ENCODE measurements at regions not wholly inside any gene's neighbourhood (a gene's known extent, or its start where the extent isn't known, plus 50 kb on each side); places are given as distances from the start of the nearest gene placed in this dataset.

- POLR2A ChIA-PET, result interaction anchor here (1.6 kb wide), 1 partner anchor 10 kb away, joined by 3 read pairs; no protein-coding TSS in a partner anchor
- intact Hi-C loops (cut with micrococcal nuclease), result no loop called here
- DNase-seq (ENCODE audit: extremely low read depth in 1 of 4, low spot score in 3 of 4), result no peak
- in situ Hi-C loops (cut with MboI), result no loop called here
- no peak overlapping the region for H3K4me2 ChIP-seq (ENCODE audit: insufficient read depth, low read length)
- H3K9ac ChIP-seq (ENCODE audit: insufficient read depth in 1 of 2, low read depth in 2 of 2, low read length in 2 of 2), result no peak overlapping the region
- no peak overlapping the region for H3K27ac ChIP-seq (ENCODE audit: extremely low read depth, low read depth, low read length)
- ATAC-seq, result no peak
- no peaks in the 10 kb centered on the region for H3K9me1 ChIP-seq (ENCODE audit: control insufficient read depth, insufficient read depth, low read length)
- no peaks in the 10 kb centered on the region for H3K36me3 ChIP-seq (ENCODE audit: control insufficient read depth, insufficient read depth, low read length)
- H3K4me1 ChIP-seq (replicated peaks in 1 of 2; ENCODE audit: control insufficient read depth in 2 of 2, insufficient read depth in 2 of 2, low read length in 2 of 2), result no peaks in the 10 kb centered on the region; a peak in 1 of 5 replicates
- no peak overlapping the region for H3K4me3 ChIP-seq
- H3K27me3 ChIP-seq (ENCODE audit: control insufficient read depth in 2 of 2, insufficient read depth in 2 of 2, low read length in 2 of 2), result no peaks in the 10 kb centered on the region
- no peaks in the 10 kb centered on the region for H3K79me2 ChIP-seq (ENCODE audit: control insufficient read depth, insufficient read depth, low read length)
- no peak overlapping the region for H2AFZ ChIP-seq (ENCODE audit: low read depth, low read length)
- no TSS peak for BruUV-seq (replicated peaks)
- no peak for TF ChIP-seq NUFIP1 (IDR thresholded peaks at IDR 0.05; ENCODE audit: partially characterized antibody)
- TF ChIP-seq ZNF655 (CRISPR knock-in tag; IDR thresholded peaks at IDR 0.05), result no peak
- no peak for TF ChIP-seq ZNF347 (CRISPR knock-in tag; IDR thresholded peaks at IDR 0.05; ENCODE audit: low read depth)
- TF ChIP-seq, protein P1, sequence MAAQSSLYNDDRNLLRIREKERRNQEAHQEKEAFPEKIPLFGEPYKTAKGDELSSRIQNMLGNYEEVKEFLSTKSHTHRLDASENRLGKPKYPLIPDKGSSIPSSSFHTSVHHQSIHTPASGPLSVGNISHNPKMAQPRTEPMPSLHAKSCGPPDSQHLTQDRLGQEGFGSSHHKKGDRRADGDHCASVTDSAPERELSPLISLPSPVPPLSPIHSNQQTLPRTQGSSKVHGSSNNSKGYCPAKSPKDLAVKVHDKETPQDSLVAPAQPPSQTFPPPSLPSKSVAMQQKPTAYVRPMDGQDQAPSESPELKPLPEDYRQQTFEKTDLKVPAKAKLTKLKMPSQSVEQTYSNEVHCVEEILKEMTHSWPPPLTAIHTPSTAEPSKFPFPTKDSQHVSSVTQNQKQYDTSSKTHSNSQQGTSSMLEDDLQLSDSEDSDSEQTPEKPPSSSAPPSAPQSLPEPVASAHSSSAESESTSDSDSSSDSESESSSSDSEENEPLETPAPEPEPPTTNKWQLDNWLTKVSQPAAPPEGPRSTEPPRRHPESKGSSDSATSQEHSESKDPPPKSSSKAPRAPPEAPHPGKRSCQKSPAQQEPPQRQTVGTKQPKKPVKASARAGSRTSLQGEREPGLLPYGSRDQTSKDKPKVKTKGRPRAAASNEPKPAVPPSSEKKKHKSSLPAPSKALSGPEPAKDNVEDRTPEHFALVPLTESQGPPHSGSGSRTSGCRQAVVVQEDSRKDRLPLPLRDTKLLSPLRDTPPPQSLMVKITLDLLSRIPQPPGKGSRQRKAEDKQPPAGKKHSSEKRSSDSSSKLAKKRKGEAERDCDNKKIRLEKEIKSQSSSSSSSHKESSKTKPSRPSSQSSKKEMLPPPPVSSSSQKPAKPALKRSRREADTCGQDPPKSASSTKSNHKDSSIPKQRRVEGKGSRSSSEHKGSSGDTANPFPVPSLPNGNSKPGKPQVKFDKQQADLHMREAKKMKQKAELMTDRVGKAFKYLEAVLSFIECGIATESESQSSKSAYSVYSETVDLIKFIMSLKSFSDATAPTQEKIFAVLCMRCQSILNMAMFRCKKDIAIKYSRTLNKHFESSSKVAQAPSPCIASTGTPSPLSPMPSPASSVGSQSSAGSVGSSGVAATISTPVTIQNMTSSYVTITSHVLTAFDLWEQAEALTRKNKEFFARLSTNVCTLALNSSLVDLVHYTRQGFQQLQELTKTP (IDR thresholded peaks at IDR 0.05; ENCODE audit: low read depth in 1 of 2, partially characterized antibody in 2 of 2), result no peak
- no peaks in the 10 kb centered on the region for H3K9me3 ChIP-seq (replicated peaks; ENCODE audit: control insufficient read depth, insufficient read depth, low read depth, low read length)
- no peaks in the 10 kb centered on the region for H4K20me1 ChIP-seq (replicated peaks; ENCODE audit: control insufficient read depth, insufficient read depth, low read length)
- FAIRE-seq, result no peak
- CTCF ChIA-PET (ENCODE audit: low intra/inter-chr PET ratio), result no interaction called here
These were observed 194.9 kb downstream of the UTP18 start for GRCh38 chr17:51455211-51455610.
